Femur (tissue), 1 donor: ENCODE measurements at regions not wholly inside any gene's neighbourhood (a gene's known extent, or its start where the extent isn't known, plus 50 kb on each side); places are given as distances from the start of the nearest gene placed in this dataset.

Source experiments
- DNase-seq: peaks from one replicate; pipeline ENCODE4 v3.0.0-alpha.2; 2017

DNA sequence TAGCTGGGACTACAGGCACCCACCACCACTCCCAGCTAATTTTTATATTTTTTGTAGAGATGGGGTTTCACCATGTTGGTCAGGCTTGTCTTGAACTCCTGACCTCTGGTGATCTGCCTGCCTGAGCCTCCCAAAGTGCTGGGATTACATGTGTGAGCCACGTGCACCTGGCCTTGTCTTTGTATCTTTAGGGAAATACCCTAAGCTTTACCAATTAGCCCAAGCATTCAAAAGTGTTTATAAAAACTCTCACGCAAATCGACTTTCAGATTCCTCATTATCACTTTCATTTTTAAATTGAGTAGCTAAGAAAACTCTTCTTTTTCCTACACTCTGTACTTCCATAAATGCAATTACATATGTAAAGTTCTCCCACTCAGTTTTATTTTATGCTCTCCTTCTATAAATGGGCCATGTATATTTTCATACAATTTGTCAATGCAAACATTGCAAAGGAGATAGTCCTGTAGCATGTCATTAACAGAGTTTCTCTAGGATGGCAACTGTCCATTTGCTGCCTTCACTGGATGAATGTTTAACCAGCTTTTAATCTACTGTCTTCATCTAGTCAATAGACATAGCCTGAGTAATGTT lies 326.2 kb upstream of the LRATD1 start:
- no peak for DNase-seq

DNA sequence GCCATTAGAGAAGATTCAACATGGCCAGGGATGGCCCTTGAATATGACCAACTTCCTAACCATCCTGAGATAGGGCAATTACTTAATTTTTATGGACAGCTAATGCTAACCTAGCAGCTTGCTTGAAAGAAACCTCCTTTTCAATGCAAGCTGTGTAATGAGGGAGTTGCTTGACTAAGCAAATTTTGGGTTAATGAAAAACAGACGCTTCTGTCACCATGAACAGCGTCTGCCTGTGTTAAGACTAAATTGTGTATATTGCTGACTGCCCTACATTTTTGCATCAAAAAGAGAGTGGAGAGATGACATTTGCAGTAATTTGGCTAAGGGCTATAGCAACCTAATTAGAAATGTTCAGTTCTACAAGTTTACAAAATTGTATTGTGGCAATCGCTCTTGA lies 319.2 kb upstream of the LRATD1 start:
- DNase-seq, result no peak

DNA sequence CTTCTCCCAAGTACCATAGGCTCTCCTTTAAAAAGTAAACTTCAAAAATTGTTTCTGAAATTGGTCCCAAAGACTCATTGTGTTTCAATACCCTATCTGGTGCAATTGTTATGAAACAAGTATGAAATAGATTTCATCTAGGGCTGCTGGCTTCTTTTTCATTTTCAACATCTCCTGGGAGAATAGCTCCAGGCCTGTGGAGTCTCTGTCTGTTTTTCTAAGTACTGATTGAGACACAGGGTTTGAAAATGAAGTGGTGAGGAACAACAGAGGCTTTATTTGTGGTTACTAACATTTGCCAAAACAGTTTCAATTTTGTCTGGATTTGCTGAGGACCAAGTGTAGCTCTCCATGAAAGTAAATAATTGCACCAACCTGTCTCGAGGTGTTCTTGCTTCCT lies 315.9 kb upstream of the LRATD1 start:
- no peak for DNase-seq

DNA sequence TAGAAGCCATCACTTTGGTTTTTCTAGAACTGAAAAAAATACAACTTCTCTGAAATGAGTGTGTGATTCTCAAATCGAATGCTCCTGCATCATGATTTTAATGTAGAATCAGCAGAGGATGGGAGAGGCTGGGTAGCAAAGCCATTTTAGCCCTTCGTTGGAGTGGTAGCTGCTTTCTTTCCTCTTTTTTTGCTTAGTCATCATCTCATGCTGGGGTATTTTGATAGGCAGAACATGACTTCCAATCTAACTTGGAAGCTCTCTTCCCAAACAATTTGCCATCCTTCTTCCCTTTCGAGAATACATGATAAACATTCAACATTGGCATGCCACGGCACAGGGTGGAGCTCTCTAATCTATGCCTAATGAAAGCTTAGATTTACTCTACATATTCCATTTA lies 311.2 kb upstream of the LRATD1 start:
- no peak for DNase-seq

DNA sequence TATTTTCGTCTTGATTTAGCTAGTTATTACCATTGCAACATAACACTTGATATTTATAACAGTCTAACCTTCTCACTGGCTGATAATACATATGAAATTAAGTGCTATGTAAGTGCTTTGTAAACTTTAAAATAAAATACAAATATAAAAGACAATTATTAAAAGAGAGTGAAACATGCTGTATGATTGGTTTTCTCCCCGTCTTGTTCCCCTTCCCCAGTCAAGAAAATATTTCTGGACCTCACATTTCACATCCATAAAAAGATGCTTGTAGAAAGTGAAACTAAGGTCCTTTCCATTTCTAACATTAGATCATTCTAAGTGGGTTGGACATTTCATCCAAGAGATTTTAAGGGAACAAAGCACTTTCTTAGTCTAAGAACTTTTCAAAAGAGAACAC lies 310.2 kb upstream of the LRATD1 start:
- DNase-seq, result no peak

DNA sequence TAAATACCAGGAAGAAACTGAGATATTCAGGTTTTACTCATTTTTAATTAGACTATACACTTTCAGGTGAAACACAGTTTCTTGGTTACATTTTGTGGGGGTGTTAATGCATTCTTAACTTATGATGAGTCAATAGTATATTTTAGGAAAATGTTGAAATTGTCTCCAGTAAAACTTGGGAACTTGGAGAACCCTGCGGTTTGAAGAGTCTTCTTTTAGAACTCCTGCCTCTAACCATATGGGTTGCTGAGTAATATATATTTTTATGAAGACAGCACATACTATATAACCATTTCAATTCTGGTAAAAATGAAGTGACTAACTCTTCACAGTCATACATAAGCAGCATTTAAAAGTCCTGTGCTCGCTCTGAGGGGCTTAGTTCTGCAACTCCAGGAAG lies 308.2 kb upstream of the LRATD1 start:
- DNase-seq, result no peak

DNA sequence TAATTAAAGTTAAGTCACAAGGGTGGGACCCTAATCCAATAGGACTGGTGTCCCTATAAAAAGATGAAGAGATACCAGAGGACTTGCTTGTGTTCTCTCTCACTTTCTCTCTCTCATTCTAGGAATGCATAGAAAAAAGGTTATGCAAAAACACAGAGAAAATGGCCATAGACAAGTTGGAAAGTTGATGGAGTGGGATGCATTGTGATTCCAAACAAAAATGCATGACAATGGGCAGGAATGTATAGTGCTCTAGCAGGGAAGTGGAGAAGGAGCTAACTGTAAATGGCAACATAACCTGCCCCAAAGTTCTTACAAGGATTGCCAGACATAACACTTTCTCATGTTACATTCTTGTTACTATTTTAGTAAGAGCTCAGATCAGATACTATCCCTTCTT lies 301.6 kb upstream of the LRATD1 start:
- DNase-seq, result no peak

DNA sequence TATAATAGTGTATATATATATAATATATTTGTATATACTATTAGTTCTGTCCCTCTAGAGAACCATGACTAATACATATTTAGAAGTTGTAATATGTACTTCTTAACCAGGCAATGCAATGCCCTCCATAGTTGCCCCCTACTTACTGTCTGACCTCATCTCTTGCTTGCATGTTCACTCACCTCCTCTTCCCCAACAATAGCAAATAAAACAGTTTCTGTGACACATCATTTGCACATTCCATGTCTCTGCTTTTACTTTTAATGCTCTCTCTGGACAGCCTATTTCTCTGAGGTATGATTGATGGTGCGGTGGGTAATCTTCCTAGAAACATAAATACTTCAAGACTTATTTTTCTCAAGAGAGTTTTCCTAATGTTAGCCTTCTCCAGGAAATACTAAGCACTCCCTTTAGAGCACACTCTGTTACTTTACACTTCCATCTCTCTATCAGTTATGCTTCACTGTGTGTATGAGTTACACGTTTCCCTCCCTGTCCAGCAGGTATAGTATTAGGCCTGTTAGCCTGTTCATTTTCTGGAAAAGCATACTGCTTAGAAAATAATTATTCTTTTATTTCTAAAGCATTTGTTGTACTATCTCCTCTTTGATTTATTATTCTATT lies 295.6 kb upstream of the LRATD1 start:
- no peak for DNase-seq

DNA sequence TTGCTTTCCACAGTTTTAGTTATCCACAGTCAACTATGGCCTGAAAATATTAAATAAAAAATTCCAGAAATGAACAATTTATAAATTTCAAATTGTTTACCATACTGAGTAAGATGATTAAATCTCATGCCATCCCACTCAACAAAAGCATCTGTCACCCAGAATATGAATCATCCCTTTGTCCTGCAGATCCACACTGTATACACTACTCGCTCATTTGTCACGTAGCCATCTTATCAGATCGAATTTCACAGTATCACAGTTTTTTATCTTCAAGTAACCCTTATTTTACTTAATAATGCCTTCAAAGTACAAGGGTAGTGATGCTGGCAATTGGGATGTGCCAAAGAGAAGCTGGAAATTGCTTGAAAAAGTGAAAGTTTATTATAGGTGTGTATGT lies 291.8 kb upstream of the LRATD1 start:
- no peak for DNase-seq

DNA sequence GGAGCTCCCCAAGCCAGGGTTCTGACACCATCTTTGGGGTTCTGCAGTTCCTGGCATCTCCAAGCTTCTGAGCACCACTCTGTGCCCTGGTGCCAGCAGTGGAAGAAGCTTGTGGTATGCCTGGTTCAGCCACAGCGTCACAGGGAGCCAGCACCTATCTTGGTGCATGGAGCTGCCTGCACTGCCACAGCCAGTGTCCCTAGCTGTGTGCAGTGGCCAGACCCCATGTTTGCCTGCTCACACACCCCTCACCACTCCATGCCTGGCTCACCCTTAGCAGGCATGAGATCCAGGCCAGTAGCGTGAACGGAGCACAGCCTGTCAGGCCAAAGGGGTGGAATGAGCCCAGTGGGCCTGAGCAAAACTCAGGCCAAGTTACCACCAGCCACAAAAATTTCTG lies 290.2 kb upstream of the LRATD1 start:
- DNase-seq, result no peak

DNA sequence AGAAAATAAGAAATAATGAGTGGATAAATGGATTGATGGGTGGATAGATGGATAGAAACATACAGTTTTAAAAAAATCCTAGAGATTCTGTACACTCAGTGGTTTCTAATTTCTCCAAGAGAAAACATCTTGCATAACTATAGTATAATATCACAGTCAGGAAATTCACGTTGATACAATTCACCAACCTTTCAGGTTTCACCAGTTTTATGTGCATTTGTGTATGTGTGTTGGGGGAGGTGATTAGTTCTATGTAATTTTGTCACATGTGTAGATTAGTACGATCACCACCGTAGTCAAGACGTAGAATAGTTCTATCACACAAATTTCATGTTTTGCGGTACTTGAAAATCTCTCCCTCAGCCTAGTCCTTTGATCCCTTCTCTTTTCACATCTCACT lies 288.2 kb upstream of the LRATD1 start:
- DNase-seq, result no peak

DNA sequence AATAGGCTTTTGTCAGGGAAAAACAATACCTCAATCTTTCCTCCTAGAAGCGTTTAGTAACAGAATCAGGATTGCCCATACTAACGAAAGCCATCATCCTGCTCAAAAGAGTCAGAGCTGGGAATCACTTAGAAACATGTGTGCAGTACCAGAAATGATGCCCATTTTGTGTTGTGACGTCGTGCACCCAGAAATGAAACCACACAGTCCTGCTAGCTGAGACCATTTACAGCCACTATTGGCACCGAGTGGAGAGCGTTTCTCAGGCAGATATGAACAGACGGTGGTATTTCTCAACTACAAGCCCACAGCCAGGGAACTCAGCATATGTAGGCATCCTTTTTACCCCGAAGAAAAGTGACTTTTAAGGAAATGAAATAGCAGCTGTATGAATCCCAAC lies 284.3 kb upstream of the LRATD1 start:
- DNase-seq, result no peak

DNA sequence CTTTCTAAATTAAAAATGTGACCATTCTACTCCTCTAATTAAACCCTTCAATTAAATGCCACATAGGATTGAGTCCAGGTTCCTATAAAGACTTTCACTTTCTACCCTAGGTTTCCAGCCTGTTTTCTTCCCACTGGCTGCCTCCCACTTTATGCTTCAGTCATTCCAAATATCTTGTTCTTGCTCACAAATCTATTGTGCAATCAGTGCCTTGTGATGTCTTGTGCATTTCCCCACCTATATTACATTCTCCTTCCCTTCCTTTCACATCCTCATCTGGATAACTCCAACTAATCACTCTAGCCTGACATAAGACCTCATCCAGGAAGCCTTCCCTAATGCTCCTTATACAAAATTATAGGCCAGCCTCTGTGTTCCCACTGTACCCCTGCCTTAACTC lies 281.7 kb upstream of the LRATD1 start:
- DNase-seq, result no peak

DNA sequence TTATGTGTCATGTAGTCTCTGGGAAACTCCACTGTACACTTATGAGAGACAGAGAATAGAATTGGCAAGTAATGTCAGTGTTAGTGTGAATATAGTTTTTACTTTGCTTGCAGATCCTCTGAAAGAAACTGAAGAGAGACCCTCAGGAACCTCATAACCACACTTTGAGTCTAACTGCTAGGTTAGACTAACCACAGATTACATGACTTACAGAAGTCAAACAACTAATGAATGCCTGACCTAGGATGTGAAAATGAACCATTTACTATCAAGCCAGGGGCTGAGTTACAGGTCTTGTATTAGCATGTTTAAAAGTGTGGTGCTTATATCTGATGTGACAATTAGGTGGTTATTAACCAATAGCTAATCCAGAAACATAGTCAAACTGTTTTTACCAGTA lies 280.4 kb upstream of the LRATD1 start:
- DNase-seq, result no peak

DNA sequence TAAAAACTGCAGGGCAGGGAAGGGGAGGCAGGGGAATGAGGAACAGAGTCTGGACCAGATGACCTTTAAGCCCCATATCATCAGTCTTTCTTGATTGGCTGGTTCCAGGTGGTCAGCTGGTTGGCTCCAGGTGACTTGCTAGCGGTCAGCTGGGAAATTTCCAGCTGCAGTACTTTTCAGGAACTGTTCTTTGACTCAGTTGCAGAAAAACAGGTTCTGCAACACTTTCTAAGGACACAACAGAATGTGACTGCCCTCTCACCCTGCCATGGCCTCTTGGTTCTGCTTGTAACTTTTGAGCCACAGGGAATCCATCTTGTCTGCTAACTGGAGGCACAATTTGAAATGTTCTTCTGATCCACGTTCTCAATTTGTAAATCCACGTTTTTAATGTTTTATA lies 278.3 kb upstream of the LRATD1 start:
- no peak for DNase-seq

DNA sequence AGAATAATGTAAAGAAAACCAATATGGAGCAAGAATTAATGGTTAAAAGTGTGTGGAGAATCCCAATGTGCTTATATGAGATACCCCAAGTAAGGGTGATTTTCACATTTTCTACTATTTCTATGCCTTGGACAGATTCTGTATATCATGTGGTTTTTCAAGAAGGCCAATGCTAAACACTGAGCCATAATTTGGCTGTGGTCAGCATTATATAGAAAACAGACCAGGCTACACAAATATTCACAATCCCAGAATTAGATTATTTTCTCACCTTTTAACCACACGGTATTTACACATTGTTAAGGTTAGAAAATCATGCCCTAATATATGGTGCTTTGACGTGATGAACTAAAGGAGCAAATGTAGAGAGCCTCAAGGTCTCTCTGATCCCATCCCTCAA lies 277.4 kb upstream of the LRATD1 start:
- no peak for DNase-seq

DNA sequence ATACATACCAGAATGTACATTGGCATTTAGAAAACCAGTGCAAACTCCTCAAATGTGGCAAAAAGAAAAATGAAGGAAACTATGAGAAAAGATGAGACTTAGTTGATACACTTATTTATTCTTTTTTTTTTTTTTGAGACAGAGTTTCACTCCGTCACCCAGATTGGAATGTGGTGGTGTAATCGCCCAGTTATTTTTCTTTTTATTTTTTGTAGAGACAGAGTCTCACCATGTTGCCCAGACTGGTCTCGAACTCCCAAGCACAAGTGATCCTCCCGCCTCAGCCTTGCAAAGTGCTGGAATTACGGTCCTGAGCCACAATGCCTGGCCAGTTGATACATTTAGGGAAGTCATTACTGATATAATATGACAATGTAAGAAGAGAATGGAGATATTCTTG lies 274.2 kb upstream of the LRATD1 start:
- DNase-seq, result no peak

DNA sequence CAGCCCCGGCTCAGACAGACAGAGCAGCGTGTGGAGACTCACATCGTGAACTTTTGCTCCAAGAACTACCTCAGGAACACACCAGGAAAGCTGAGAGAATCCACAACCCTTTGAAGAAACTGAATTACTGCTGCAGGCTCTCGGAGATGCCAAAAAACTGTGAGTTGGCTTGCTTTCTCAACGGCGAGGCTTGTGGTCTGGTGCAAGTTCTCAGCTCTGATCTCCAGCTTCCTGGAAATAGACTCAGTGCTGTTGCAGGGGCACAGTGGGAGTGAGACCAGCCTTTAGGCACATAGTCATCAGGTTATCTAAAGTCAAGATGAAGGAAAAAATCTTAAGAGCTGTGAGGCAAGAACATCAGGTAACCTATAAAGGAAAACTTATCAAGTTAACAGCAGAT lies 273.7 kb upstream of the LRATD1 start:
- no peak for DNase-seq

DNA sequence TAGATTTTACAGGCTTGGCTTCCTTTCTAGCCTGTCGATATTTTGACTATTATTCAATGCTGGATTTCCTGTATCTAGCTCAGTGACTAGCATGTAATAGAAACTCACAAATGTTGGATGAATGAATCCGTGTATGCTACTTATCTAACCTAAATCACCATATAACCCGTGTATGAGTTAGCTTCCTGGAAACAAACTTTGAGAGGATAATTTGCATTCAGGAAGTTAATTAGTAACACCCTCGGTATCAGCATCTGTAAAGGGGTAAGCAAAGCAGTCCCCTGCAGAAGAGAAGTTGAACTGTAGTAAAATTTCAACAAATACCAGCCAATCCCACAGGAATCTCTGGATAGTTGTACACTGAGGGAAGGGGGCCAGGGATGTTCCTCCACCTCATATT lies 269.4 kb upstream of the LRATD1 start:
- DNase-seq, result no peak

DNA sequence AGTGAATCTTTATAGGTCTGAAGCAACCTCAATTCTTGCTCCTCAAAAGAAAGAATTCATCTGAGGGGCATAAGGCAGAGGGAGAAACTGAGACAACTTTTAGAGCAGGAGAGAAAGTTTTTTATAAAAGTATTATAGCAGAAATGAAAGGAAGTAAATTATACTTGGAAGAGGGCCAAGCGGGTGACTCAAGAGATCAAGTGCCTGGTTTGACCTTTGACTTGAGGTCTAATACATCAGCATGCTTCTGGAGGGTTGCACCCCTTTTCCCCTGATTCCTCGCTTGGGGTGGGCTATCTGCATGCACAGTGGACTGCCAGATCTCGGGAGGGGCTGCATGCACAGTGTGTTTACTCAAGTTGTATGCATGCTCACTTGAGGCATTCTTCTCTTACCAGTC lies 268.5 kb upstream of the LRATD1 start:
- no peak for DNase-seq

DNA sequence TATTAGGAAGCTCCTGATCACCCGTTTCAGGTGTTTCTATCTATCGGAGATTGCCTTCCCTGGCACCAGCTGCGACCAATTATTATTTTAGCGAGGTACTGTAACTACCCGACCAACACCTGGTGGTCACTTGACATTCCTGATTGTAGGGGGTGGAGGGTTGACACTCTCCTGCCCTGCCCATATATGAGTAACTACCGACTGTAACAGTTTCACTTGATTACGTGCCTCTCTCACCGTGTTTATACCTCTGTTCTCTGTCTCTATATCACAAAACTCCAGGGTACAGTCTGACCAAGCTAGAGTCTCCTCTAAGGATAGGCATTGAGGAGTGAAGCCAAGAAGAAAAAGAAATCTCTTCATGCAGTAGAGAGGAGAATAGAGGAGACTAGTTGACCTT lies 268.0 kb upstream of the LRATD1 start:
- DNase-seq, result no peak

DNA sequence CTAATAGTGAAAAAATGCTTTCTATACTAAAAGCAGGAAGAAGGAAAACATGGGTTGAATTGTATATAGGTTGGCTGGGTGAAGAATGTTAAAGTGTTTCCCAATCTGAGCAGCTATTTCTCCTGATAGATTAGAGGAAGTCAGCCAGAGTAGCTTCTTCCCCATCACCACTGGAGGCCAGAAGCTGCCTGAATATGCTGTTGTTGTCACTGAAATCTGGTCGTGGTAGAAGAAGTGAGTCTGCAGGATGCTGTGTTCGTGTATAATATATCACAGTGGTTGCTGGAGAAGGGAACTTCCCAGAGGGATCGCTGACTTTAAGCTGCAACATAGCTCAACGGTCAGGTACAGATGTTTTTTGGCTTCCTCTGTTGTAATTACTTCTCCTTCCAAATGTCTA lies 247.5 kb upstream of the LRATD1 start:
- DNase-seq, result peak; percentile 23

DNA sequence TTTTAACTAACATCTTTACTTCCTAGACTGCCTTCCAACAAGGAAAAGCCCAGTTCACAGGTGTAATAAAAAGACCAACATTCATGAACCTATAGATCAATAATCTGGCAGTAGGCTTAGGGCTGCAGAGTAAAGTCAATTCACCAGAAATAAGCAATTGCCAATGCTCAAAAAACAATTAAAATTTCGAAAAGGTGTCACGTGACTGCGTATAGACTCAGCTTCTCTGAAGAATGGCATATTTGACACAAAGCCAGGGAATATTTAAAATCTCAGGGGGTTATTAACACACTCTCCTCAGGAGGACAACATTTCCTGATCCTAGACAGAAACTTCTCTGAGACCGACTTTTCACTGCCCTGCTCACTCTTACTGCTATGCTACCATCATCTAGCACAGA lies 245.2 kb upstream of the LRATD1 start:
- DNase-seq, result no peak

DNA sequence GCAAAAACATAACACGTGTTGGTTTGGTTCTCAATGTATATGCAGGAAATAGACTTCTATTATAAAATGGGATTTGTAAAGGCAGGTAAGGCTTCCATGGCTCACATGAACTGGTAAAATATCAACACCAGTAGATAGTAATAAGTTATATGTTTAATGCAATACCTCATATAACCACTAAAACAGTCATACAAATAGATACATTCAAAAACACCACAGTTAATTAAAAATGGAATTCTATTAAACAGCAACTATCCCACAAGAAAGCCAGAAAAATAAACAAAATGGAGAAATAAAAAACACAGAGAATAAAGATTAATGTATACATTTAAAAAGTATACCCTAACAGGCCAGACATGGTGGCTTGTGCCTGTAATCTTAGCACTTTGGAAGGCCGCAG lies 243.8 kb upstream of the LRATD1 start:
- no peak for DNase-seq

DNA sequence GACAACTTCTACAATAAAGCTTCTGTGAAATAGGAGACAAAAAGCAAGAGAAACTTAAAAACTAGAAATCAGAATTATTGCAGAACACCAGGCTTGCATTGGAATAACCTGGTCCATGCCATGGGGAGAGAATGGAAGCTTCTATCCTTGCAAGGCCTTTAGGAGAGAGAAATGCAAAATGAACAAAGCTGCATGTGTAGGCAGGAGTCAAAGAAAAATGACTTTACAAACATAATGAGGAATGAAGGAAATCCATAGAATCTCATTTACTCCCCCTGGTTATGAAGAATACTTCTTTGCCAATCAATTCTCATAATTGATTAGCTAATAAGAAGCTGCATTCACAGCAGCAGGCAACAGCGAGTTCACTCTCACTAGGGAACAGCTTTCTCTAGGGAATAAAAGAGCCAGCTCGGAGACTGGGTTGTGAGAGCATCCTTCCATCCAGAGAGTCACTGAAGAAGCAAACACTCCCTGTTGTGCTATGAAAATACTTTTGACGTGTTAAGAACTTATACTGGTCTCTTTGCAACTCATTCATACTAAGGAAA lies 235.9 kb upstream of the LRATD1 start:
- no peak for DNase-seq
